IgD-negative memory B cell (primary cell): ENCODE measurements at regions not wholly inside any gene's neighbourhood (a gene's known extent, or its start where the extent isn't known, plus 50 kb on each side); places are given as distances from the start of the nearest gene placed in this dataset.

Experiments
- H3K27ac Mint-ChIP-seq, 3 donors: one replicate each; pipeline ENCODE4 v1.8.0; 2020 to 2022; ENCODE audit warnings: mild to moderate bottlenecking in 3 of 3, mixed read lengths in 3 of 3, moderate library complexity in 1 of 3
- H3K27me3 Mint-ChIP-seq: one replicate; pipeline ENCODE4 v1.8.0; 2021; ENCODE audit warnings: mixed read lengths
- H3K36me3 Mint-ChIP-seq: one replicate; pipeline ENCODE4 v1.8.0; 2020; ENCODE audit warnings: mild to moderate bottlenecking, mixed read lengths
- H3K4me1 Mint-ChIP-seq, 3 donors: one replicate each; pipeline ENCODE4 v1.8.0; 2020 to 2022; ENCODE audit warnings: mixed read lengths in 3 of 3, mild to moderate bottlenecking in 1 of 3
- H3K4me3 Mint-ChIP-seq, 4 donors: one replicate each; pipeline ENCODE4 v1.8.0; 2020 to 2022; ENCODE audit warnings: mild to moderate bottlenecking in 4 of 4, mixed read lengths in 4 of 4, moderate library complexity in 3 of 4
- H3K9me3 Mint-ChIP-seq, 3 donors: one replicate each; pipeline ENCODE4 v1.8.0; 2020 to 2021; ENCODE audit warnings: mixed read lengths in 3 of 3, mild to moderate bottlenecking in 1 of 3

GRCh38 chr2:224325941-224326340 is 76.0 kb downstream of the FAM124B start:
- no peaks in the 10 kb centered on the region for H3K36me3 Mint-ChIP-seq
- H3K27ac Mint-ChIP-seq: no peak overlapping the region
- no peaks in the 10 kb centered on the region for H3K9me3 Mint-ChIP-seq
- H3K4me1 Mint-ChIP-seq: no peaks in the 10 kb centered on the region
- no peak overlapping the region for H3K4me3 Mint-ChIP-seq
- H3K27me3 Mint-ChIP-seq: peaks cover 22% of the 10 kb centered on the region

GRCh38 chr2:224324604-224325003 is 77.3 kb downstream of the FAM124B start:
- no peaks in the 10 kb centered on the region for H3K36me3 Mint-ChIP-seq
- no peaks in the 10 kb centered on the region for H3K4me1 Mint-ChIP-seq
- H3K27ac Mint-ChIP-seq: no peak overlapping the region
- H3K4me3 Mint-ChIP-seq: no peak overlapping the region
- H3K27me3 Mint-ChIP-seq: peaks cover 19% of the 10 kb centered on the region
- H3K9me3 Mint-ChIP-seq: no peaks in the 10 kb centered on the region

- Mint-ChIP-seq H3K27me3 (peaks cover 19% of the 10 kb centered on the region), H3K4me1 (no peaks in the 10 kb centered on the region), H3K4me3 (no peak overlapping the region), H3K27ac (no peak overlapping the region), H3K36me3 (no peaks in the 10 kb centered on the region), H3K9me3 (no peaks in the 10 kb centered on the region)
These were observed 81.2 kb downstream of the FAM124B start for GRCh38 chr2:224320660-224321059.

GRCh38 chr2:224319750-224320149 is 82.2 kb downstream of the FAM124B start:
- no peaks in the 10 kb centered on the region for H3K36me3 Mint-ChIP-seq
- H3K27me3 Mint-ChIP-seq: peaks cover 21% of the 10 kb centered on the region
- peaks cover 0 to 1% (median 0%) of the 10 kb centered on the region in 3 donors for H3K9me3 Mint-ChIP-seq
- no peaks in the 10 kb centered on the region for H3K4me1 Mint-ChIP-seq
- H3K4me3 Mint-ChIP-seq: no peak overlapping the region
- H3K27ac Mint-ChIP-seq: no peak overlapping the region

GRCh38 chr2:224312741-224313140 is 89.2 kb downstream of the FAM124B start:
- Mint-ChIP-seq H3K4me1 (peaks cover 0 to 3% (median 0%) of the 10 kb centered on the region in 3 donors), H3K9me3 (peaks cover 0 to 1% (median 0%) of the 10 kb centered on the region in 3 donors), H3K27me3 (peaks cover 22% of the 10 kb centered on the region), H3K27ac (no peak overlapping the region), H3K36me3 (no peaks in the 10 kb centered on the region), H3K4me3 (no peak overlapping the region)

GRCh38 chr2:224310943-224311625 is 90.8 kb downstream of the FAM124B start:
- no peaks in the 10 kb centered on the region for H3K36me3 Mint-ChIP-seq
- no peak overlapping the region for H3K27ac Mint-ChIP-seq
- peaks cover 0 to 1% (median 0%) of the 10 kb centered on the region in 3 donors for H3K9me3 Mint-ChIP-seq
- H3K4me1 Mint-ChIP-seq: peaks cover 0 to 3% (median 2%) of the 10 kb centered on the region in 3 donors
- H3K27me3 Mint-ChIP-seq: peaks cover 19% of the 10 kb centered on the region
- H3K4me3 Mint-ChIP-seq: no peak overlapping the region

GRCh38 chr2:224309176-224309575 is 92.7 kb downstream of the FAM124B start:
- Mint-ChIP-seq H3K4me3 (no peak overlapping the region), H3K9me3 (no peaks in the 10 kb centered on the region), H3K27me3 (peaks cover 14% of the 10 kb centered on the region), H3K4me1 (peaks cover 0 to 3% (median 2%) of the 10 kb centered on the region in 3 donors), H3K36me3 (no peaks in the 10 kb centered on the region), H3K27ac (no peak overlapping the region)

- no peaks in the 10 kb centered on the region for H3K36me3 Mint-ChIP-seq
- no peaks in the 10 kb centered on the region for H3K9me3 Mint-ChIP-seq
- H3K27ac Mint-ChIP-seq: no peak overlapping the region
- H3K27me3 Mint-ChIP-seq: peaks cover 14% of the 10 kb centered on the region
- H3K4me1 Mint-ChIP-seq: peaks cover 0 to 3% (median 2%) of the 10 kb centered on the region in 3 donors
- no peak overlapping the region for H3K4me3 Mint-ChIP-seq
These were observed 93.5 kb downstream of the FAM124B start for GRCh38 chr2:224308272-224308911.

- Mint-ChIP-seq H3K9me3 (no peaks in the 10 kb centered on the region), H3K27ac (no peak overlapping the region), H3K4me1 (peaks cover 0 to 2% (median 2%) of the 10 kb centered on the region in 3 donors), H3K4me3 (no peak overlapping the region), H3K27me3 (peaks cover 2% of the 10 kb centered on the region), H3K36me3 (no peaks in the 10 kb centered on the region)
These were observed 99.0 kb downstream of the FAM124B start for GRCh38 chr2:224302952-224303351.

- H3K27me3 Mint-ChIP-seq: peaks cover 18% of the 10 kb centered on the region
- no peaks in the 10 kb centered on the region for H3K36me3 Mint-ChIP-seq
- H3K4me1 Mint-ChIP-seq: no peaks in the 10 kb centered on the region
- H3K9me3 Mint-ChIP-seq: peaks cover 2 to 5% (median 3%) of the 10 kb centered on the region in 3 donors
- no peak overlapping the region for H3K4me3 Mint-ChIP-seq
- no peak overlapping the region for H3K27ac Mint-ChIP-seq
These were observed 107.9 kb downstream of the FAM124B start for GRCh38 chr2:224293976-224294375.

- Mint-ChIP-seq H3K36me3 (no peaks in the 10 kb centered on the region), H3K27me3 (peaks cover 18% of the 10 kb centered on the region), H3K4me1 (no peaks in the 10 kb centered on the region), H3K4me3 (peak overlapping the region in 1 of 4 donors; percentile 13), H3K27ac (no peak overlapping the region), H3K9me3 (no peaks in the 10 kb centered on the region)
These were observed 114.4 kb downstream of the FAM124B start for GRCh38 chr2:224287531-224287930.

GRCh38 chr2:224286923-224287322 is 115.0 kb downstream of the FAM124B start:
- H3K4me3 Mint-ChIP-seq: no peak overlapping the region
- no peaks in the 10 kb centered on the region for H3K4me1 Mint-ChIP-seq
- H3K36me3 Mint-ChIP-seq: no peaks in the 10 kb centered on the region
- H3K27ac Mint-ChIP-seq: no peak overlapping the region
- peaks cover 18% of the 10 kb centered on the region for H3K27me3 Mint-ChIP-seq
- H3K9me3 Mint-ChIP-seq: no peaks in the 10 kb centered on the region

GRCh38 chr2:224284134-224284946 is 117.6 kb downstream of the FAM124B start:
- no peaks in the 10 kb centered on the region for H3K9me3 Mint-ChIP-seq
- H3K27me3 Mint-ChIP-seq: peaks cover 8% of the 10 kb centered on the region
- no peaks in the 10 kb centered on the region for H3K4me1 Mint-ChIP-seq
- no peaks in the 10 kb centered on the region for H3K36me3 Mint-ChIP-seq
- no peak overlapping the region for H3K4me3 Mint-ChIP-seq
- H3K27ac Mint-ChIP-seq: no peak overlapping the region

- Mint-ChIP-seq H3K4me1 (no peaks in the 10 kb centered on the region), H3K27ac (no peak overlapping the region), H3K9me3 (no peaks in the 10 kb centered on the region), H3K36me3 (no peaks in the 10 kb centered on the region), H3K27me3 (peaks cover 6% of the 10 kb centered on the region), H3K4me3 (no peak overlapping the region)
These were observed 118.4 kb downstream of the FAM124B start for GRCh38 chr2:224283466-224283965.

- Mint-ChIP-seq H3K9me3 (no peaks in the 10 kb centered on the region), H3K4me1 (no peaks in the 10 kb centered on the region), H3K27ac (no peak overlapping the region), H3K27me3 (peaks cover 6% of the 10 kb centered on the region), H3K36me3 (no peaks in the 10 kb centered on the region), H3K4me3 (peak overlapping the region in 1 of 4 donors; percentile 0)
These were observed 120.5 kb downstream of the FAM124B start for GRCh38 chr2:224281374-224281773.
